PFSK-1 (cell line): ENCODE measurements at regions not wholly inside any gene's neighbourhood (a gene's known extent, or its start where the extent isn't known, plus 50 kb on each side); places are given as distances from the start of the nearest gene placed in this dataset.

ENCODE experiments used
- FOXP2 ChIP-seq: optimal IDR thresholded peaks from 2 replicates; pipeline ENCODE3; 2011; ENCODE audit warnings: borderline replicate concordance, control low read depth, inconsistent platforms; ENCODE audit not compliant: insufficient read depth; ENCODE audit errors: extremely low read length, extremely low read depth
- POLR2AphosphoS5 ChIP-seq: IDR thresholded peaks from 2 replicates; pipeline ENCODE4 v1.6.1; 2012; ENCODE audit warnings: low read depth, mild to moderate bottlenecking, control low read depth, low read length, moderate library complexity
- SIN3A ChIP-seq: IDR thresholded peaks from 2 replicates; pipeline ENCODE4 v1.6.1; 2012; ENCODE audit warnings: mild to moderate bottlenecking, low read length, moderate library complexity, borderline replicate concordance; ENCODE audit not compliant: insufficient read depth
- TAF1 ChIP-seq: IDR thresholded peaks from 2 replicates; pipeline ENCODE4 v1.6.1; 2012; ENCODE audit warnings: low read length, control low read depth, borderline replicate concordance; ENCODE audit not compliant: insufficient read depth
- TF ChIP-seq, protein P1 (sequence below), 2 experiments: IDR thresholded peaks; 2 replicates each; pipeline versions ENCODE4 v1.6.1 to v1.8.0; 2011 to 2012; ENCODE audit warnings: low read depth in 2 of 2, low read length in 2 of 2, control low read depth in 1 of 2, inconsistent platforms in 1 of 2, mild to moderate bottlenecking in 1 of 2, moderate library complexity in 1 of 2; ENCODE audit not compliant: insufficient read depth in 1 of 2

- no peak for TF ChIP-seq SIN3A
- TF ChIP-seq POLR2AphosphoS5: no peak
- TF ChIP-seq TAF1: no peak
- no peak for TF ChIP-seq FOXP2
Measured at GRCh38 chr5:18323891-18324290, 689.6 kb downstream of the TAF11L14 start.

- TF ChIP-seq, protein P1, sequence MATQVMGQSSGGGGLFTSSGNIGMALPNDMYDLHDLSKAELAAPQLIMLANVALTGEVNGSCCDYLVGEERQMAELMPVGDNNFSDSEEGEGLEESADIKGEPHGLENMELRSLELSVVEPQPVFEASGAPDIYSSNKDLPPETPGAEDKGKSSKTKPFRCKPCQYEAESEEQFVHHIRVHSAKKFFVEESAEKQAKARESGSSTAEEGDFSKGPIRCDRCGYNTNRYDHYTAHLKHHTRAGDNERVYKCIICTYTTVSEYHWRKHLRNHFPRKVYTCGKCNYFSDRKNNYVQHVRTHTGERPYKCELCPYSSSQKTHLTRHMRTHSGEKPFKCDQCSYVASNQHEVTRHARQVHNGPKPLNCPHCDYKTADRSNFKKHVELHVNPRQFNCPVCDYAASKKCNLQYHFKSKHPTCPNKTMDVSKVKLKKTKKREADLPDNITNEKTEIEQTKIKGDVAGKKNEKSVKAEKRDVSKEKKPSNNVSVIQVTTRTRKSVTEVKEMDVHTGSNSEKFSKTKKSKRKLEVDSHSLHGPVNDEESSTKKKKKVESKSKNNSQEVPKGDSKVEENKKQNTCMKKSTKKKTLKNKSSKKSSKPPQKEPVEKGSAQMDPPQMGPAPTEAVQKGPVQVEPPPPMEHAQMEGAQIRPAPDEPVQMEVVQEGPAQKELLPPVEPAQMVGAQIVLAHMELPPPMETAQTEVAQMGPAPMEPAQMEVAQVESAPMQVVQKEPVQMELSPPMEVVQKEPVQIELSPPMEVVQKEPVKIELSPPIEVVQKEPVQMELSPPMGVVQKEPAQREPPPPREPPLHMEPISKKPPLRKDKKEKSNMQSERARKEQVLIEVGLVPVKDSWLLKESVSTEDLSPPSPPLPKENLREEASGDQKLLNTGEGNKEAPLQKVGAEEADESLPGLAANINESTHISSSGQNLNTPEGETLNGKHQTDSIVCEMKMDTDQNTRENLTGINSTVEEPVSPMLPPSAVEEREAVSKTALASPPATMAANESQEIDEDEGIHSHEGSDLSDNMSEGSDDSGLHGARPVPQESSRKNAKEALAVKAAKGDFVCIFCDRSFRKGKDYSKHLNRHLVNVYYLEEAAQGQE (IDR thresholded peaks at IDR 0.05; ENCODE audit: insufficient read depth in 1 of 2, low read depth in 2 of 2, low read length in 2 of 2): no peak
- TF ChIP-seq FOXP2: no peak
- TF ChIP-seq SIN3A: no peak
- TF ChIP-seq TAF1: no peak
- no peak for TF ChIP-seq POLR2AphosphoS5
Measured at GRCh38 chr5:18325431-18325830, 691.2 kb downstream of the TAF11L14 start.

GRCh38 chr5:18329328-18329727 lies 695.1 kb downstream of the TAF11L14 start:
- no peak for TF ChIP-seq POLR2AphosphoS5

DNA sequence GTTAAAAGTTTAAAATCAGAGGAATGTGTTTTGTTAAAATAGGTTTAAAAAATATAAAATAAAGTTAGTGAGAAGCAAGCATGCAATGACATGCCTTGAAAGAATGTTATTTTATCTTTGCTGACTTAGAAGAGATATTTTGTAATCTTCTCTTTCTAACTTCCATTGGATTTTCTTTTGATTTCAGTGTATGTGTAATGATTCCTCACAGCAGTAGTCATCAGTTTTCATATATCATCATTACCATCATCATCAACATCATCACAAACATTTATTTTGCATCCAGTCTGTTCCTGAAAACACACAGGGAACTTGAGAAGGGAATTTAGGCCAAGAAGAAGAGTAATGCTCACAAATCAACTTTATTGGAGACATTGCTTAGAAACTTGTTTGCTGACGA lies 699.6 kb downstream of the TAF11L14 start:
- TF ChIP-seq FOXP2: no peak
- TF ChIP-seq TAF1: no peak
- no peak for TF ChIP-seq POLR2AphosphoS5
- TF ChIP-seq SIN3A: no peak
- TF ChIP-seq, protein P1 (IDR thresholded peaks at IDR 0.05; ENCODE audit: insufficient read depth in 1 of 2, low read depth in 2 of 2, low read length in 2 of 2): no peak

GRCh38 chr5:18334949-18335348 lies 700.7 kb downstream of the TAF11L14 start:
- no peak for TF ChIP-seq TAF1
- no peak for TF ChIP-seq SIN3A
- TF ChIP-seq, protein P1 (IDR thresholded peaks at IDR 0.05; ENCODE audit: insufficient read depth in 1 of 2, low read depth in 2 of 2, low read length in 2 of 2): no peak
- no peak for TF ChIP-seq POLR2AphosphoS5
- no peak for TF ChIP-seq FOXP2

- TF ChIP-seq SIN3A (no peak), POLR2AphosphoS5 (no peak), FOXP2 (no peak), TAF1 (no peak)
- TF ChIP-seq, protein P1 (IDR thresholded peaks at IDR 0.05; ENCODE audit: insufficient read depth in 1 of 2, low read depth in 2 of 2, low read length in 2 of 2): no peak
Measured at GRCh38 chr5:18354828-18355227, 720.6 kb downstream of the TAF11L14 start.
